GM19239 (cell line): ENCODE measurements at regions not wholly inside any gene's neighbourhood (a gene's known extent, or its start where the extent isn't known, plus 50 kb on each side); places are given as distances from the start of the nearest gene placed in this dataset.

Source experiments
- DNase-seq: peaks from one replicate; pipeline ENCODE4 v3.0.0; 2011; ENCODE audit warnings: low spot score; ENCODE audit not compliant: insufficient read length
- FAIRE-seq: peaks from 2 replicates; lab custom pipeline; 2011; peaks lifted over from hg19 to GRCh38; lab: Jason Lieb, UNC

DNA sequence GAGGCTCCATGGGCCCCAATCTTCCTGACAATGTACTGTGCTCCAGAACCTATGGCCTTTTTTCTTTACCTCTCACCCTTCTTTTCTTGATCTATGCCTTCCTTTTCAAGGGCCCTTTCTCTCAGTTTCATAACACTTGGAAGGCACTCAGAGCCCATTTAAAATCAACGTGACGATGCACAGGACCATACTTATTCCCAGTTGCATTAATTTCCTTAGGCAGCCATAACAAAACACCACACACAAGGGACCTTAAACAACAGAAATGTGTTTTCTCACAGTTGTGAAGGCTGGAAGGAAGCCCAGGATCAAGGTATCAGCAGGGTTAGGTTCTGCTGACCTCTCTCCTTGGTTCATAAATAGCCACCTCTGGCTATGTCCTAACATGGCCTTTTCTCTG is 414.0 kb upstream of the TNP1 start:
- no peak for DNase-seq
- FAIRE-seq: no peak

DNA sequence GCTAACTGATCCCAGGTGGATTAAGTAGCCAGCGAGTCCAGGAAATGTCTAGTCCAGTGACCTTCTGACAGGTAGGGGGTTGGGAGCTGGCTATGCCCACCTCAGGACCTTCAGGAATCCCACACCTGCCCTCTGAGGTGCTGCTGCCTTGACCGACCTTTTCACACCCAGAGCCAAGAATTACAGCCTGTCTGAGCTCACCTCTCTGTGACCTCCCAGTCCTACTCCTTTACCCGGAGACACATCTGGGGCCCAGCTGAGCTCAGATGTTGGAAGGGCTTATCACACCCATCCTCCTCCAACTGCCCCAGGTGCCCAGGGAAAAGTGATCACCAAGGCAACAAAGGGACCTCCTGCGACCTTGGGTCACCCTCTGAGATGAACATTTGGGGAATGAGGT is 413.3 kb upstream of the TNP1 start:
- DNase-seq (no peak), FAIRE-seq (no peak)

DNA sequence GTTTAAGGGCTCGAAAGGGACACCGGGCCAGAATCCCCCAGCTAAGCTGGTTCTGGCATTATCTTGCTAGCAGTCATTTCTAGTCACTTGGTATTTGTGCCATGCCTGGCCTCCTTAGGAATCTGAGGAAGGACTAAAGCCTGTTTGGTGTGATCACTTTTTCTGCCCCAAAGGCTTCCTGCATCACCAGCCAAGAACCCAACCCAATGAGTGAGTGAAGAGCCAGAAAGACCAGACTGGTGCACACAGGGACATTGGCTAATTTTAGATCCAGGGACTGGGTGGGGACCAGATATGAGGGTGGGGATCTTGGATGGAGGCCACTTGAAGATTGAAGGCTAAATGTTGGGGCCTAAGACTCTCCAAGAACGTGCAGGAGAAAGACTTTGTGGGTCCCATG is 411.9 kb upstream of the TNP1 start:
- FAIRE-seq: no peak
- DNase-seq: no peak

DNA sequence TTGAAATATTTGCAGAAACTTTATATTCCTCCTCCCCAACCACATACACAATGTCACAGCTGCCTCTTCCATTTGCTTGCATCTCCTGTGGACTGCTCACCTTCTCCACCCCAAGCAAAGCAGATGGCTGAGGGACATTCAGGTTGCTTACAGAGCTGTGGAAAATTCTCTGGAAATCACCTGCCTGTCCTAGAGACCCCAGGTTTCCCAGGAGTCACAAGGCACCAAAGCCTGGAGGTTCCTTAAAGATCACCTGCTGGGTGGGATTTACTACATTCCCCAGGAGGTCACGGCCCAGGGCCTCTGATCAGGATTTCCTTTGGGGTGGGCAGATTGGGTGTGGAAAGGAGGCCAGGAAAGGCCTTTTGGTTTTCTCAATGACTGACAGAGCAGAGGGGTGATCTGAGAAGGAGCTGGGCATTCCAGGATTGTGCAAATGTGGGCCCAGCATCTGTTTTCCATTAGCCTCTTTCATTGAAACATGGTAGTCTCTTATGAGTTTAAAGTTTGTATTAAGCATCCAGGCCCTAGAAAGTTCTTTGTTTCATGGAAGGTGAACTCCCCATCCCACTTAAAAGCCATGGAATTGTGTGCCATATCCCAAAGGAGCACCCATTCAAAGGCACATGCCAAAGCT is 410.7 kb upstream of the TNP1 start:
- no peak for DNase-seq
- FAIRE-seq: no peak

DNA sequence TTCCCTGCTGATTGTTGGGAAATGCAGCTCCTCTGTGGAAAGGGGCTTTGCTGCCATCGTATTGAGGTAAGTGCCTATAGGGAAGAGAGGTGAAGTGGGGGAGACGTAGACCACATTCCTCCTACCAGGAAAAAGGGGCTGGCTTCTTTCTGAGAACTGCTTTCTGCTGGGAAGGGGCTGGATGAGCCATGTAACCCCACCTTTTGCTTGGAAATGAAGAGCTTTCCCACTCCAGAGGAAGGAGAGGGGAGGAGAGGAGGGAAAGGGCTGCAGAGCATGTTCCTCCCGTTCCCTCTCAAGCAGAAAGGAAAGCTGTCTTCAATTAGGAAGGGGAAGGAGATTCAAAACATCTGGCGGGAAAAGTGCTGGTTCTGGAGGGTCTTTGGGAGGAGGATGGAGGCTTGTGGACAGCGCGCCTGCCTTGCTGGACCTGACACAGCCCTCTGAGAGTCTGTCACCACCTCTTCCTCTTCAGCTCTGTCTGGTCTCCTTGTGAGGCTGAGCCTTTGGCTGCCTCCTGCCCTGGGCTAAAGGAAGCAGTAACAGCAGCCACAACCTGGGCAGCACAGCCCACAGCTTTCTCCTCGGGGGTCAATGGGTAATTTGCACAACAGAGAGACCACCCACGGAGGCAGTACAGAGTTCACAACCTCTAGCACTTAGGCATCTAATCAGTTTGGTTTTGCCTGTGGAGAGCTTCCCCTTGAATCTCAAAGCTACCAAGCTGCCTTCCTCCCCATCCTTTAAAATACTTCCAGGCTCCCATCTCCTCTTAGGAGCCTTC is 410.0 kb upstream of the TNP1 start:
- no peak for FAIRE-seq
- no peak for DNase-seq

DNA sequence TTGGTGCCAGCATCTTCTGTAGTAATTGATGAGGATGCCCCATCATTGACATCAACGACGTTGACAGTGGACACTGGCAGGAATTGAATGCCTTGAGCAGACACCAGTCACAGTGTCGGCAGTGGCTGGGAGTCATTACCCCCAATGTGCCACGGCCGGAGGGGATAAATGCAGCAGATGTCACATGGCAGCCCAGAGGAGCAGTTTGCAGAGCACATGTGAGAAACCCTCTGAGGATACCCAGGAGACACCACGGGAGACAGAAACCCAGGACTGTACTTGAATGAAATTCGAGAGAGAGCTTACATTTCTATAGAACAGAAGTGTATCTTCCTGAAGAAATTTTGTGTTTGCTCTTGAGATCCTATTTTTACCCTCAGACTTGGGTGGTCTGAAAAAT is 409.1 kb upstream of the TNP1 start:
- DNase-seq: no peak
- no peak for FAIRE-seq

DNA sequence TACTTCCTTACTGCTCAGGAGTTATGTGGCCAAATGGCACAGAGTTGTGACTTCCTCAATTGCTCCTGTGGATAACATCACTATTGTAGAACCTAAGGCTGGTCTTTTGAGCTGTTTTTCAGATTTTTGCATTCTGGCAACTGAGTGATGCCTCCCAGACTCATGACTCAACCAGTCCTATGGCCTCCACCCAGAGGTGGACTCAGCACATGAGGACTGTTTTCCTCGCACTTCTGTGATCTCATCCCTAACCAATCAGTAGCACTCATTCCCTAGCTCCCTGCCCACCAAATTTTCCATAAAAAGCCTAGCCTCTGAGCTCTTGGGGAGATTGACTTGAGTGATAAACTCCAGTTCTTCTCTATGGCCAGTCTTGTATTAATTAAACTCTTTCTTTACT is 407.9 kb upstream of the TNP1 start:
- DNase-seq (no peak), FAIRE-seq (no peak)

DNA sequence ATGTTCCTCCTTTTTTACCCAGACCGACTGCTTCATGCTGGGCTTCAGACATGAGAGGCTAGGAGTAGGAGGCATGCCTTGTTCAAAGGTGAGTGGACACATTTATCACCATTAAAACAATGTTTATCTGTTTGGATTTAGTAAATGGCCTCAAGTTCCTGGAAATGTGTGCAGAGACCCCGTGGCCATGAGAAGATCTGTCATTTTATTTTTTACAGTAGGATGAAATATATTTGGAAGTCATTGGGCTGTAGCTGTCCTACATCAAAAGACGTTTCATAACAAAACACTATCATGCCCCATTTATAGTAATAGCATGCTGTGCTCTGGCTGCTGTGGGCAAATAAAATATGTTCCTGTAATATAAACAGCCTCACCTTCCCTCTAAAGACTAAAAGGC is 403.9 kb upstream of the TNP1 start:
- no peak for DNase-seq
- no peak for FAIRE-seq

DNA sequence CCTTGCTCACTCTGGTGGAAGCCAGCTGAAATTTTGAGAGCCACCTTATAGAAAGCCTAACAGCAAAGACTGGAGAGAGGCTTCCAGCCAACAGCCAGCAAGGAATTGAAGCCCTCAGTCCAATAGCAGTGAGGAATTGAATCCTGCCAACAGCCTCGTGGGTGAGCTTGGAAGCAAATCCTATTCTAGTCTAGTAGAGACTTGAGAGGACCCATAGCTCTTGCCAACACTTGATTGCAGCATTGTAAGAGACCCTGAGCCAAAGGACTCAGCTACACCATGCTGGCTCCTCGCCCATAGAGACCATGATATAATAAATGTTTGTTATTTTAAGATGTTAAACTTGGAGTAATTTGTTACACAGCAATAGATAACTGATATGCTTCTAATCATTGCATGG is 403.0 kb upstream of the TNP1 start:
- no peak for FAIRE-seq
- no peak for DNase-seq

DNA sequence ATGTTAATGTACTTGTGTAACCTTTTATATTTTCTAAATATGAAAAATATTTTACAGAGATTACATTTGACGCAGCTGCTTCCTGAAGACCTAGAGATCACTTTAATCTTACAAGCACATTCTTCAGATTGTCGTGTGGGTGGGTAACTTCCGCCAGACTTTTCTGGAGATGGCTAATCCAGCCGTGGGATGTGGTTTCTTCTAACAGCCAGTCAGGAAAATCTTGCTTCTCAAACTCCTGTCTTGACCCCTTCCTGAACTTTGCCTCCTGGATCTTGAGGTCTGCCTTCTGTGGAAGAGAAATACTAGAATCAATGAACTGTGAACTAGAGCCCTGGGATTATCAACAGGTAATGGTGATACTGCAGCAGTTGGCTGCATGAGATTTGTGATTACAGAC is 401.6 kb upstream of the TNP1 start:
- FAIRE-seq: no peak
- DNase-seq: no peak

DNA sequence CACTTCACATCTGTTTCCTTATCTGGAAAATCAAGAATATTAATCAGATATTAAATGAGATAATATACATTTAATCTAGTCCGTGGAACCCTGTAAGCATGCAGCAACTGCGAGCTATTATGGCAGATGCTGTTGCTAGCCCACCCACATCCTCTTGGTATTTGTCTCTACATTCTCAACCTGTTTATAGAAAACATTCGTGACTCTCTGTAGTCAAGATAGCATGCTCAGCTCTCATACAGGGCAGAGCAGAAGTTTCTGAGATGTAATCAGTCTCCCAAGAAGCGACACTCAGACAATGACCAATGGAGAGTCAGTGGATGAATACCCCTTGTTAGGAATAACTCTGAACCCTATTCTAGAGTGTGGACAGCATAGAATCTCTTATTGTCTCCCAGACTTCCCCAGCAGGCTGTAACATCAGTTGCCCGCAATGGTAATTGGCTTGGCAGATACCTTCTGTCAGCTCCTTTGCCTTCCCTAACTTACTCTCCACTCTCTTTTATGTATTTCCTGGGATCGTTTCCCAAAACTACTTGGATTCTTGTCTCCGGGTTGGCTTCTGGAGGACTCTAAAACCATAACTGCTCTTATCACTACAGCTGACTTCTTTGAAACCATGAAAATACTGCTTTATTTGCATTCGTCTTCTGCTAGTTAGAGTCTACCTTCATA is 400.7 kb upstream of the TNP1 start:
- no peak for FAIRE-seq
- DNase-seq: no peak

DNA sequence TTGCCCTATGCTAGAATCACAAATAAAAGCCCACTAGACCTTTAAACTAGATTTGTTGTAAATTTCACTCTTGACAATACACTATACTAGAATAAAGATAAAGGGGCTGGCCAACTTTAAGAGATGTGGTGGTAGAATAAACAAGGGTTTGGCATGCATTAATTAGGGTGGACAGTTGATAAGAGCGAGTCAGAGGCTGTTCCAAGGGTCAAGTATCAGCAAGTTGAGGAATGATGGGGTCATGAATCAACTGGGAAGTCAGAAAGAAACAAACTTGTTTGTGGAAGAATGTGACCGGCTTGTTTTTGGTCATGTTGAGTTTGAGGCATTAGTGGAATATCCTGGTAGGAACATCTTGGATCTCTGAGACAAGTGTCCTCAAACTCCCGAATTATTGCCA is 398.3 kb upstream of the TNP1 start:
- DNase-seq (no peak), FAIRE-seq (no peak)

DNA sequence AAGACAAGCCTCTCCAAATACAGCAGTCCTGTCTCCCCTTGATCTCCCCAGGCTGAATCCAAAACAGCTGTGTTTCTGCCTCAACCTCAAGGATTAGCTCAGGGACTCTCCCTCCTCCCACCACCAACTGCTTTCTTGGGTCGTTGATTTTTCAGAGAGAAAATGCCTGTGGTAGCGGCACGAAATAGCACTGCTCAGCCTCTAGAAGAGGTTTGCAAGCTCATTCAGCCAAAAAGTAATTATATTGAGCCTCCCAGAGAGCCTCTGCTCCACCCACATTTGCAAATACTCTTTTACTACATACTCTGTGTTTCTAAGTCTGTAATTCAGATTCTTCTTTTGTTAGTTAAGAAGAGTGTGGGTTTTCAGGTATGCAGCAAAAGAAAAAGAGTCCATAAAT is 396.4 kb upstream of the TNP1 start:
- FAIRE-seq (no peak), DNase-seq (no peak)

DNA sequence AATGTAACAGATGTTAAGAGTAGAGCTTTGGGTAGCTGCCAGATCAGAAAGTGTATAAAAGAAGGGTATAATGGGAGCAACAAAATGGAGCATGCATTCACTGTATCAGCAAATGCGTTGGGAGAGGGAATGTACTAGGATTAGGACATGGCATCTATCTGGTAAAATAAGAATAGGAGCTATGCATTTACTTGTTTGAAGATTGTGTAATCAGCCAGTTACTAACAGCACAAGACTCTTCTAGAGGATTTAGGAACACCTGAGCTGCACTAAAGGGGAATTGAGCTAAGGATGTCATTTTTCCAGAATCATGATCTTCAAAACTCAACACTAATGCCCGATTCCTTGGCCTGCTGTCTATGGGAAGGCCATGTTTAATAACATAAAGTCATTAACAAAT is 394.2 kb upstream of the TNP1 start:
- no peak for DNase-seq
- no peak for FAIRE-seq

DNA sequence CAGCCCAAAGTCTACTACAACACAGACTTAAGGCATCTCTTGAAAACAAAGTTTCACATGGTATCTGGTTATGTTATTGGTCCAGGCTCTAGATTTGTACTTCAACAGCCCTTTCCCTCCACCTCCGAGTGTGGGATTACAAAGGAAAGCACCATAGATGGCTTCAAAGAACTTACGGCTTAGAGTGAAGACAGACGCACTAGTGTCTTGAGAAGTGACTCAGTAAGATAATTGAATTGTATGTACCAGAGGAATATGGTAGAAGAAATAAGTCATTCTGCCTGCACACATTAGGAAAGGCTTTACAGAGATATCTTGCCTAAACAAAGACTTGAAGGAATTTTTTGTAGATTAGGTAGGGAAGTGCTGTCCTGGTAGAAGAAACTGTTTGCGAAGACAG is 392.3 kb upstream of the TNP1 start:
- DNase-seq (no peak), FAIRE-seq (no peak)

DNA sequence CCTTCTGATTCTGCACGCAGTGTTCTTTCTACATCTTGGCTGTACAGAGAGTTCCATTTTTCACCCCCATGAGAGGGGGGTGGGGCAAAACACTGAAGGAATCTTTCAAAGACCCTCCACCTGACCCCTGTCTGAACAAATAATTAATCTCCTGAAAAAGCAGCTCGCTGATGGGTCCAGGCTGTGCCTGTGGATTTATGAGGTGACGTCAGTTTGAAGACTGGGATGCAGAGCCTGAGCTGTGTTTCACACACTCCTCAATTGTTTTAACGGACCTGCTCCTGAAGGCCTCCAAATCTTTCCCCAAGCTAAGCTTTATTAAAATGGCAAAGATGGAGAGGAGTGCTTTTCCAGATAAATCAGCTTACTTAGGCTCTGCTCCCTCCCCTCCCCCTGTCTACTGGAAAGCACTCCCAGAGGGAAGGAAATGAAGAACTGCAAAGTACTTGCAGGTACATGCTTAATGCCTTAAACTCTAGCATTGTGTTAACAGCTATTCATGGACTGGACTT is 390.2 kb upstream of the TNP1 start:
- no peak for FAIRE-seq
- DNase-seq: no peak

DNA sequence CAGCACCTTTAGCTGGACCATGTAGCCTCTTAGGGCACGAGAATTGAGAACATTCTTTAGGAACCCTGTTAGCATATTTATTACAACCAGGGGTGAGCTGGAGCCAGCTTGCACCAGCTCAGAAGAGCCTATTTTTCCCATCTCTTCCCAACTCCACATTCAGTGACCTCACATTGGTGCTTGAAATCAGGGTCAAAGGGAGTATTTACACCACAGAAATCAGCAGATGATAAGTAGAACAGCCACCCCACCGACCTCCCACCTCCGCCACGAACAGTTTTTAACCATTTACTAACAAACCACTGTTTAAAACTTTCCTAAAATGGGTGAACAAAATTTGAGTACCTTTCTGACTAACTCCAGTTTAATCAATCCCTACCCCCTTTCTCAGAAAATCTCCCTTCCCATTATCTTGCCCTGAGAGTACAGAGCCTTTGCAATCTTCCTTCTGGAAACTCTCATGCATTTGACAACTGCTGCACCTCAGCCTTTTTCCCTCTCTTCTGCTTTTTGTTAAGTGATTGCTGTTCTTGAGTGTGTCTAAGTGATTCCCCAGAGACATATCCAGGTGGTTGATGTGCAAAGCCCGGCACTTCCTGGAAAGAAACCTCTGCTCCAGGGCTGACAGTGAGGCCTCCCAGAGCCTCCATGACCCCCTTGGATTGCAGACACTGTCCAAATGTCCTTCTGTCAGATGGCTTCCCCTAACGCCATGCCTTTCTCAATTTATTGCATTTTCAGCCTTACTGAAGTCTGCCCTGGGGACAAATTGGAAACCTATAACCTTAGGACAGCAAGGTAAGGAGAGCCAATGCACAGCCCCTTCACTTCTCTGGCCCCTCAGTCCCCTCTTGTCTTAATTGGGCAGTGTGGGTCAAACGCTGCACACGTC is 389.5 kb upstream of the TNP1 start:
- FAIRE-seq: no peak
- no peak for DNase-seq

DNA sequence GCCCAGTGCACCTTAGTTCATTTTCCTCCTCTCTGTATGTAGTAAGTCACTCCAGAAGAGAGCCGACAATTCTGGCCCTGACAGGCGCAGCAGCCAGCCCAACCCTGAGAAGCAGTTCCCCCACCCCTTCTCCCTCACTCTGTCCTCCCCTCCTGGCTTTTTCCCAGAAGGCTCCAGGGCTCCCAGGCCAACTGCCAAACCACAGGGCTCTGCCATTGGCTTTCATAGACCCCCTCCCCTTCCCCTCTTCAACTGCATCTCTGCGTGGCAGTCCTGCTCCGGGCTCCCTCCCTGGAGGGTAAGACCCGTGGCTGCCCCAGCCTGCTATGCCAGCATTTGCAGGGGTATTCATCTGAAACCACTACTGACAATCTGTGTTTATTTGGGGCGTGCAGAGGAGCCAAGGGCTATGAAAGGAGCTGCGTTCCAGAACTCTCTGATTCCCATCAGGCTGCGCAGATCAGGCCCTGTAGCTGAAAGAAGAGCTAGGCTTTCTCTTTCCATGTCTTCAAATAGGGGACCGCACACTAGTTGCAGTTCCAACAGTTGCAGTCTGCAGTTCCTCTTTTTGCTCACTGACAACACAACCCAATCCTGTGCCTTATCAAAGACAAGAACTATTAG is 388.6 kb upstream of the TNP1 start:
- DNase-seq: peak; percentile 6
- peak; percentile 21 for FAIRE-seq

DNA sequence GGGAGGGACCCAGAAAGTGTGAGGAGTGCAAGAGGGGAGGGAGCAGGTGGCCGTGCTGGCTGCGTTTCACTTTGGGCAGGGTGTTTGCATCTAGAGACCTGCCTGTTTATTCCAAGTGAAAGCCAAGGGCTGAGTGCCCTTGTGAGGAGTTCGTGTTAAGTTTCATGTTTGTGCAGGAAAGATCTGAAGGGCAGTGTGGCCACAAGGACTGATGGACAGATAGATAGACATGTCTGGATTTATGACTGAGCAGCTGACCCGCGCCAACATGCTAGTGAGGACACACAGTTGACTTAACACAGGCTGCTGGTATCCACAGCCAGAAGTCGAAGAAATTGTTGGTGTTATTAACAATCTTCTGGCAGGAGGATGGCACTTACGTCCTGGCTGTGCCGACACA is 387.6 kb upstream of the TNP1 start:
- FAIRE-seq (no peak), DNase-seq (no peak)

DNA sequence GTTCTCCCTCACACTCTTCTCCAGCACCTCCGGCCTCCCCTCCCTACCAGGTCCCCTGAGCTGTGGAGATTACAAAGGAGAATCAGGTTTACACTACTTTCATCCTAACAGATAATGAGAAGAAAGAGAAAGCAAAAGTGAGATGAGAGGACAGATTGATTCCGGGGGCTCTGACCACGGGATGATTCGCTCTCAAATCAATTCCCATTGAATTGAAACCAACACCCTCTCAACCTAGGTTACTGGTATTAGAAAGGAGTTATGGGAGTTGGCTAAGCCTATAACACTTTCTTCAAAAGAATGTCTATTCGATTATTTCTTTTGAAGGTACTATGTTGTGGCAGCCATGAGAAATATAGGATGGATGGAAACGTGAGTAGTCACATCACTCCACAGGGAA is 386.2 kb upstream of the TNP1 start:
- FAIRE-seq (no peak), DNase-seq (no peak)
